Upper lobe of left lung (tissue), 4 donors: ENCODE measurements at regions not wholly inside any gene's neighbourhood (a gene's known extent, or its start where the extent isn't known, plus 50 kb on each side); places are given as distances from the start of the nearest gene placed in this dataset.

ENCODE experiments used
- CTCF ChIP-seq, 6 experiments: fragments of 450-650 bp in 4 of 6; fragments of 200-600 bp in 2 of 6; sonication (generic) in 2 of 6; IDR thresholded peaks; one replicate each; pipeline ENCODE4 v1.5.1; 2016 to 2019; ENCODE audit warnings: antibody characterized with exemption in 6 of 6
- POLR2A ChIP-seq, 4 donors: fragments of 450-650 bp; IDR thresholded peaks; one replicate each; pipeline ENCODE4 v1.5.1; 2016 to 2017; ENCODE audit warnings: antibody characterized with exemption in 4 of 4, mild to moderate bottlenecking in 2 of 4
- POLR2AphosphoS5 ChIP-seq, 2 donors: sonication (generic); formaldehyde crosslinking; IDR thresholded peaks; one replicate each; pipeline ENCODE4 v1.5.1; 2017; ENCODE audit warnings: antibody characterized with exemption in 2 of 2

- TF ChIP-seq CTCF (IDR thresholded peaks at IDR 0.05) = no peak
- TF ChIP-seq POLR2A (IDR thresholded peaks at IDR 0.05) = no peak
- no peak for TF ChIP-seq POLR2AphosphoS5 (IDR thresholded peaks at IDR 0.05)
Measured at GRCh38 chr4:153852501-153852900, 63.6 kb upstream of the SFRP2 start.
